ENCODE measurements at regions not wholly inside any gene's neighbourhood (a gene's known extent, or its start where the extent isn't known, plus 50 kb on each side); places are given as distances from the start of the nearest gene placed in this dataset.

GRCh38 chr9:115740986-115741385, 412.6 kb upstream of the PAPPA start:
- Mint-ChIP-seq H3K4me3 (no peak overlapping the region), H3K9me3 (peaks cover 13% of the 10 kb centered on the region)
- no peak for DNase-seq (ENCODE audit: low spot score)

DNA sequence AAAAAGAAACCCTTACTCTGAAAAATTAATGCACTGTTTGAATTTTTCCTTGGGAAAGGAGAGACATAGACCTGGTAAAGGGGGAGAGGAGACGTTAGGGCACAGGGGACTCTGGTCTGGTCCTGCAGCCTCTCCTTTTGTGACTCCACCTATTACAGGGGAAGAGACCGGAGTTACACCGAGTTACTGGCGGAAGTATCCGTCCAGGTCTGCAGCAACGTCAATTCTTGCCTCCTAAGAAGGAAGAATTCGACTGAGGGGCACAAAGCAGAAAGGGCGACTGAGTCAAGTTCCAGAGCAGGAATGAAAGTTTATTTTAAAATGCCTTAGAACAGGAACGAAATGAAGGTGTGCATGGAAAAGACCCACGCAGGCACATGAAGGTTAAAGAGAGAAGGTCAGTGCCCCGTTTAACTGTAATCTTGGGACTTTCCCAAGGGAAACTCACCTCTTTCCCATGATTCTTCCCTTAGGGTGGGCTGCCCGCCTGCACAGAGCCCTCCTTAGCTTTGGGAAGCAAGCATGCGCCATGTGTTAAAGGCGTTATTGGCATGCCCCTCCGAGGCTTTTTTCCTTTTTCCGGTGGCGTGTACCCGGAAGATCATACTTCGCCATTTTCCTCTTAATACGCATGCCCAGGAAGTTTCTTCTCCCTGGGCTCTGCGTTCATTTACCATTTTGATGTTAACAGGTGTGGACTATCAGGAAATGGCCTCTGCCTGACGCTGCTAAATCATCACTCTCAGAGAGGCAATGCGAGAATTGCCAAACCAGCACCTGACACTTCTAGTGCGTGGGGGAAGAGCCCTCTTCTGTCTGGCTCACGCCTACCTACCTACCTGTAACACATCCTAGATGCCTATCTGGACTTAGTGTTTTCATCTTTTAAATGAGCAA, 409.6 kb upstream of the PAPPA start:
- Mint-ChIP-seq H3K4me3 (no peak overlapping the region), H3K36me3 (no peaks in the 10 kb centered on the region), H3K27ac (no peak overlapping the region), H3K27me3 (no peaks in the 10 kb centered on the region), H3K9me3 (peaks cover 13% of the 10 kb centered on the region), H3K4me1 (ENCODE audit: low read depth in 2 of 2) (no peaks in the 10 kb centered on the region)
- ATAC-seq (no peak), DNase-seq (ENCODE audit: low spot score) (no peak)

More at GRCh38 chr9:115740986-115741385, 412.6 kb upstream of the PAPPA start:
- Mint-ChIP-seq H3K27me3 (no peaks in the 10 kb centered on the region), H3K36me3 (no peaks in the 10 kb centered on the region), H3K4me1 (ENCODE audit: low read depth in 2 of 2) (no peaks in the 10 kb centered on the region), H3K27ac (no peak overlapping the region)
- ATAC-seq = no peak

DNA sequence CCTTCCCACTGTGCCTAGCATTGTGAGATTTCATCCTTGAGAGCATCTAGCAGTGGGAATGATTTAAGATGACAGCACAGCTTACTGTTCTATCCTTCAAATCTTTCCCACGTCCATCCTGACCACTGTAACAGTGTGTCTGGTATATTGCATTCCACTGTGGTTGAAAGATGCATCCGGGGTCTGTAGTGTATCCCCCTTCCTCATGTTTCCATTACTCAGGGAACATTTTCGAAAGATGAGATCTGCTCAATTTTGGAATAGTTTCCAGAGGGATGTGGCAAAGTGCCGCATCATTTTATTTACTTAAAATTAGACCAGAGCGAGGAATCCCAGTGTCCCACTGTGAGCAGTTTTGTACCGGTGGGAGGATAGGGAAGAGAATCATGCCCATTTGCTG, 407.1 kb upstream of the PAPPA start:
- ATAC-seq = no peak
- H3K9me3 Mint-ChIP-seq = peaks cover 17% of the 10 kb centered on the region
- no peak for DNase-seq (ENCODE audit: low spot score)
- H3K27me3 Mint-ChIP-seq = no peaks in the 10 kb centered on the region
- no peaks in the 10 kb centered on the region for H3K36me3 Mint-ChIP-seq
- no peaks in the 10 kb centered on the region for H3K4me1 Mint-ChIP-seq (ENCODE audit: low read depth in 2 of 2)
- no peak overlapping the region for H3K4me3 Mint-ChIP-seq
- H3K27ac Mint-ChIP-seq = no peak overlapping the region

- Mint-ChIP-seq H3K36me3 (no peaks in the 10 kb centered on the region), H3K4me1 (ENCODE audit: low read depth in 2 of 2) (no peaks in the 10 kb centered on the region), H3K9me3 (peaks cover 17% of the 10 kb centered on the region), H3K27ac (no peak overlapping the region), H3K4me3 (no peak overlapping the region), H3K27me3 (no peaks in the 10 kb centered on the region)
- DNase-seq (ENCODE audit: low spot score) (no peak), ATAC-seq (no peak)
Measured at GRCh38 chr9:115747731-115748130, 405.9 kb upstream of the PAPPA start.

DNA sequence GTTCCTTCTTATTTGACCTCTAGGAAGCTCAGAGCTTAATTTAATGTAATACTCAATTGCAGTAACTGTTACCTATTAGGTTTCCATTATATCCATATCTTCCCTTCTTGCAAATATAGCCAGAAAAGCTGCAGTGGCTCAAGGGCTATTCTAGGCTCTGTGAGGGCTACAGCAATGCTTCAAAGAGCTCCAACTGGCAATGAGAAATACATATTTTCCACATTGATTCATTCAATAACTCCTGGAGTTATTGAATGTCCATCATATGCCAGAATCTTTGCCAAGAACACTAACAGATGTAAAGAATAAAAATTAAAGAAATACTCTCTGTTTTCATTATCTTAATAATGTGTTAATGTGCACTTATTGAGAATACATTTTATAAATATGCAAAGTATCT, 396.9 kb upstream of the PAPPA start:
- DNase-seq (ENCODE audit: low spot score) (no peak), ATAC-seq (no peak)
- Mint-ChIP-seq H3K36me3 (no peaks in the 10 kb centered on the region), H3K4me3 (no peak overlapping the region), H3K9me3 (peaks cover 17% of the 10 kb centered on the region), H3K27me3 (no peaks in the 10 kb centered on the region), H3K27ac (no peak overlapping the region), H3K4me1 (ENCODE audit: low read depth in 2 of 2) (no peaks in the 10 kb centered on the region)

DNA sequence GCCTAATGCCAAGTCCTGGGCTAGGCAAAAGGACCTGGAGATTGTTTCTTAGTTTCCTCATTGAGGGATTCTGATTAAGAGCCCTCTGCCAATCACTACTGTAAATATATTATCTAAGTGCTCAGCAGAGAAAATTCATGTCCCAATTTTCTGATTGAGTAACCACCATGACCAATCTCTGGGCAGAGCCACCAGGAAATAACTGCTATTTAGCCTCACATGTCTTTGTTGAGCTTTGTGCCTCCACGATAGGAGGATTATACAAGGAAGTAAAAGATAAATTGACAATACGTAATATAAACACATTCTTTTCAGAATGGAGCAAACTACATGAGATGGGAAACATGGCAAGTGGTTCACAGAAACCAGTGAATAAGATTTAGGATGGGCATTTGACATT, 396.1 kb upstream of the PAPPA start:
- Mint-ChIP-seq H3K36me3 (no peaks in the 10 kb centered on the region), H3K27me3 (no peaks in the 10 kb centered on the region)

DNA sequence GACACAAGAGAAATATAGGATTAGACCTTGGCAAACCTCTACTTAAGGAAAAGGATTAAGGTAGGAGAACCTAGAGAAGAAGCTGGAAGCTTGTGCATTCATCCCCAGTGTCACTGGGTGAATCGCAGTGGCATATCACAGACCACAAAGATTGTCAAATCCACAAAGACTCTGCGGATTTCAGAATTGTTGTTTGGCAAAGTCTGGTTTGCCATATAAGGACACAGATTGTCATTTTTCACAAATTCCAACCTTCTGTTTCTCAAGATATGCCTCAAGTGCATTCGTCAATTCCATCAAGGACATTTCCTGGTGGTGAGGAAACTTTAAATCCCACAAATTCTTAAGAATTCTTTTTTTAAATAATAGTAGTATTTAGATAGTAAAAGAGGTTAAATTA, 395.1 kb upstream of the PAPPA start:
- Mint-ChIP-seq H3K4me3 (no peak overlapping the region), H3K4me1 (ENCODE audit: low read depth in 2 of 2) (no peaks in the 10 kb centered on the region), H3K27me3 (no peaks in the 10 kb centered on the region), H3K9me3 (peaks cover 17% of the 10 kb centered on the region), H3K36me3 (no peaks in the 10 kb centered on the region), H3K27ac (no peak overlapping the region)
- DNase-seq (ENCODE audit: low spot score) = no peak
- no peak for ATAC-seq

More for the DNA sequence above, 396.1 kb upstream of the PAPPA start:
- Mint-ChIP-seq H3K9me3 (peaks cover 17% of the 10 kb centered on the region), H3K4me1 (ENCODE audit: low read depth in 2 of 2) (no peaks in the 10 kb centered on the region), H3K27ac (no peak overlapping the region), H3K4me3 (no peak overlapping the region)
- DNase-seq (ENCODE audit: low spot score) (no peak), ATAC-seq (no peak)

DNA sequence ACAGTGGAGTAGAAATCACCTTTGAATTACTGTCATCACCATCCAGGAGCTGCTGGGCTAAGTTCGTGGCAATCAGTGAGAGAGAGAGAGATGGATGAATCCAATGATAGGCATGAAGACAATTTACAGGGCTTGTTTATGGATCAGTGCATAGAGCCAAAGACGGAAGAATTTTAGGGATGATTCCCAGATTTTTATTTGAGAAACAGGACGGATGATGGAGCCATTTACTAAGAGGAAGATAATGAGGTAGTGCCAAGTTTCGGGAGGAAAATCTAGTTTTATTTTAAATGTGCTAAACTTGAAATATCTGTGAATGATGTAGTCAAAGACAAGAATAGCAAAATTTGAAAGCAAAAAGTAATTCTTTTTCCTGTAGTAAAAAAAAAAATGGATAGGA, 394.2 kb upstream of the PAPPA start:
- no peaks in the 10 kb centered on the region for H3K4me1 Mint-ChIP-seq (ENCODE audit: low read depth in 2 of 2)
- H3K27ac Mint-ChIP-seq = no peak overlapping the region
- no peak overlapping the region for H3K4me3 Mint-ChIP-seq
- ATAC-seq (no peak), DNase-seq (ENCODE audit: low spot score) (no peak)
- no peaks in the 10 kb centered on the region for H3K36me3 Mint-ChIP-seq
- H3K27me3 Mint-ChIP-seq = no peaks in the 10 kb centered on the region
- H3K9me3 Mint-ChIP-seq = peaks cover 15% of the 10 kb centered on the region

DNA sequence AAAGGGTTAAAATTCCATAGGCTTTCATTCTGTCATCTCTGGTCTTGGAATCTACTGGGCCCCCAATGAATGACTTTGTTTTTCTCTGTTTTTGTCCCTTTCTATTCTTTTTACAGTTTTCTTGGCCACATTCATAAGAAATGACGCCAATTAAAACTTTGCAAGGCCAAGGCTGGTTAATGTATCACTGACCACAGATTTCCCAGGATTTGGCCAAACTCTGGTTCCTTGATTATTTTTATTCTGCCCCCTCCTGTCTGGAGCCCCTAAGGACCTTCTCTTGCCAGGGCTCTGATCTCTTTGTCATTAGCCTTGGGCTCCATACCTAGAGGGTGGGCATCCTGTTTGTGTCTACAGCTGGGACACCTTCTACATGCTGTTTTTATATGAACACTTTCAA, 388.9 kb upstream of the PAPPA start:
- Mint-ChIP-seq H3K9me3 (peaks cover 13% of the 10 kb centered on the region), H3K4me3 (no peak overlapping the region), H3K27me3 (no peaks in the 10 kb centered on the region), H3K36me3 (no peaks in the 10 kb centered on the region), H3K27ac (no peak overlapping the region), H3K4me1 (ENCODE audit: low read depth in 2 of 2) (no peaks in the 10 kb centered on the region)
- DNase-seq (ENCODE audit: low spot score) (no peak), ATAC-seq (no peak)

GRCh38 chr9:115765060-115765459, 388.5 kb upstream of the PAPPA start:
- Mint-ChIP-seq H3K27ac (no peak overlapping the region), H3K27me3 (no peaks in the 10 kb centered on the region), H3K9me3 (peaks cover 15% of the 10 kb centered on the region), H3K4me3 (no peak overlapping the region), H3K36me3 (no peaks in the 10 kb centered on the region), H3K4me1 (ENCODE audit: low read depth in 2 of 2) (no peaks in the 10 kb centered on the region)
- no peak for DNase-seq (ENCODE audit: low spot score)
- no peak for ATAC-seq

- ATAC-seq (no peak), DNase-seq (ENCODE audit: low spot score) (no peak)
- H3K27ac Mint-ChIP-seq = no peak overlapping the region
- H3K36me3 Mint-ChIP-seq = no peaks in the 10 kb centered on the region
- no peaks in the 10 kb centered on the region for H3K4me1 Mint-ChIP-seq (ENCODE audit: low read depth in 2 of 2)
- H3K27me3 Mint-ChIP-seq = no peaks in the 10 kb centered on the region
- peaks cover 21% of the 10 kb centered on the region for H3K9me3 Mint-ChIP-seq
- no peak overlapping the region for H3K4me3 Mint-ChIP-seq
Measured at GRCh38 chr9:115766370-115766955, 387.1 kb upstream of the PAPPA start.

- no peaks in the 10 kb centered on the region for H3K27me3 Mint-ChIP-seq
- peaks cover 25% of the 10 kb centered on the region for H3K9me3 Mint-ChIP-seq
- no peak overlapping the region for H3K4me3 Mint-ChIP-seq
- ATAC-seq (no peak), DNase-seq (ENCODE audit: low spot score) (no peak)
- H3K4me1 Mint-ChIP-seq (ENCODE audit: low read depth in 2 of 2) = no peaks in the 10 kb centered on the region
- H3K27ac Mint-ChIP-seq = no peak overlapping the region
- no peaks in the 10 kb centered on the region for H3K36me3 Mint-ChIP-seq
Measured at GRCh38 chr9:115770521-115770920, 383.1 kb upstream of the PAPPA start.

- Mint-ChIP-seq H3K36me3 (no peaks in the 10 kb centered on the region), H3K27ac (no peak overlapping the region), H3K27me3 (no peaks in the 10 kb centered on the region), H3K4me3 (no peak overlapping the region), H3K9me3 (peaks cover 16% of the 10 kb centered on the region), H3K4me1 (ENCODE audit: low read depth in 2 of 2) (no peaks in the 10 kb centered on the region)
- DNase-seq (ENCODE audit: low spot score) (no peak), ATAC-seq (no peak)
Measured at GRCh38 chr9:115775659-115776058, 377.9 kb upstream of the PAPPA start.

- Mint-ChIP-seq H3K36me3 (no peaks in the 10 kb centered on the region), H3K27me3 (no peaks in the 10 kb centered on the region), H3K27ac (no peak overlapping the region), H3K4me1 (ENCODE audit: low read depth in 2 of 2) (no peaks in the 10 kb centered on the region), H3K9me3 (peaks cover 18% of the 10 kb centered on the region), H3K4me3 (no peak overlapping the region)
- ATAC-seq (no peak), DNase-seq (ENCODE audit: low spot score) (no peak)
Measured at GRCh38 chr9:115777610-115778009, 376.0 kb upstream of the PAPPA start.

Data from natural killer cell treated with Interleukin-12 subunit alpha and Interleukin-12 subunit beta and Interleukin-15 and Interleukin-18, amount 100 ng/mL, for 72 hours (primary cell).